DMS153 treated with DMSO at 0.1 percent for 48 hours (cell line): ENCODE measurements at regions not wholly inside any gene's neighbourhood (a gene's known extent, or its start where the extent isn't known, plus 50 kb on each side); places are given as distances from the start of the nearest gene placed in this dataset.

Experiments
- DNase-seq: peaks from one replicate; lab custom pipeline; 2025; ENCODE audit not compliant: unreplicated experiment; lab: John Stamatoyannopoulos, UW

- no peak for DNase-seq
Measured at GRCh38 chr9:3054017-3054586, 210.2 kb upstream of the PUM3 start.

- DNase-seq = no peak
Measured at GRCh38 chr9:3049636-3050035, 205.7 kb upstream of the PUM3 start.

GRCh38 chr9:3047912-3048311, 204.0 kb upstream of the PUM3 start:
- no peak for DNase-seq

- no peak for DNase-seq
Measured at GRCh38 chr9:3045153-3045552, 201.3 kb upstream of the PUM3 start.

- no peak for DNase-seq
Measured at GRCh38 chr9:3043369-3043768, 199.5 kb upstream of the PUM3 start.

GRCh38 chr9:3040761-3041160, 196.9 kb upstream of the PUM3 start:
- DNase-seq = no peak

- DNase-seq = no peak
Measured at GRCh38 chr9:3036333-3036700, 192.4 kb upstream of the PUM3 start.

- DNase-seq = no peak
Measured at GRCh38 chr9:3035579-3036332, 191.9 kb upstream of the PUM3 start.

GRCh38 chr9:3032898-3033297, 189.0 kb upstream of the PUM3 start:
- DNase-seq = no peak

- no peak for DNase-seq
Measured at GRCh38 chr9:3028535-3028934, 184.6 kb upstream of the PUM3 start.

GRCh38 chr9:3027210-3027609, 183.3 kb upstream of the PUM3 start:
- peak; percentile 94 for DNase-seq

- DNase-seq = no peak
Measured at GRCh38 chr9:3023449-3023848, 179.6 kb upstream of the PUM3 start.

- peak; percentile 32 for DNase-seq
Measured at GRCh38 chr9:3018691-3019230, 174.9 kb upstream of the PUM3 start.

GRCh38 chr9:3018071-3018470, 174.2 kb upstream of the PUM3 start:
- peak; percentile 7 for DNase-seq

- DNase-seq = peak; percentile 72
Measured at GRCh38 chr9:3014178-3014577, 170.3 kb upstream of the PUM3 start.

- no peak for DNase-seq
Measured at GRCh38 chr9:3012842-3013241, 168.9 kb upstream of the PUM3 start.

- DNase-seq = no peak
Measured at GRCh38 chr9:3012245-3012644, 168.3 kb upstream of the PUM3 start.

- no peak for DNase-seq
Measured at GRCh38 chr9:3008091-3008490, 164.2 kb upstream of the PUM3 start.

- DNase-seq = no peak
Measured at GRCh38 chr9:3007326-3007725, 163.4 kb upstream of the PUM3 start.

GRCh38 chr9:3006851-3007250, 163.0 kb upstream of the PUM3 start:
- no peak for DNase-seq

- no peak for DNase-seq
Measured at GRCh38 chr9:3004572-3004971, 160.7 kb upstream of the PUM3 start.

- DNase-seq = no peak
Measured at GRCh38 chr9:3001311-3001710, 157.4 kb upstream of the PUM3 start.

GRCh38 chr9:2992427-2992826, 148.5 kb upstream of the PUM3 start:
- no peak for DNase-seq
